H1 (cell line): ENCODE measurements at regions not wholly inside any gene's neighbourhood (a gene's known extent, or its start where the extent isn't known, plus 50 kb on each side); places are given as distances from the start of the nearest gene placed in this dataset.

Source experiments
- CTCF ChIA-PET: fragments of 300-600 bp; sonication (Branson Sonifier 250); formaldehyde crosslinking; loops from one replicate; lab custom pipeline; 2021; ENCODE audit not compliant: partially characterized antibody; lab: Charles Lee
- POLR2A ChIA-PET: fragments of 300-600 bp; sonication (Branson Sonifier 250); formaldehyde crosslinking; loops from one replicate; lab custom pipeline; 2021; ENCODE audit warnings: inconsistent platforms; ENCODE audit not compliant: partially characterized antibody; lab: Charles Lee
- DNase-seq, 2 experiments: peaks; one replicate each; pipeline versions ENCODE4 v3.0.0 to v3.0.0-alpha.2; 2010 to 2022; ENCODE audit warnings: low spot score in 2 of 2, low read depth in 1 of 2, mixed read lengths in 1 of 2
- FAIRE-seq: peaks from 2 replicates; lab custom pipeline; 2011; peaks lifted over from hg19 to GRCh38; lab: Jason Lieb, UNC
- H2AFZ ChIP-seq: 2 replicates; pipeline ENCODE4 v1.8.1; 2012; ENCODE audit warnings: low read length, inconsistent platforms
- H2AK5ac ChIP-seq: 2 replicates; pipeline ENCODE4 v1.6.1; 2013; ENCODE audit warnings: low read depth, low read length
- H2BK120ac ChIP-seq: replicated peaks from 2 replicates; pipeline ENCODE3; 2013; ENCODE audit warnings: low read depth, low read length, inconsistent platforms
- H2BK12ac ChIP-seq: 2 replicates; pipeline ENCODE4 v1.6.1; 2013; ENCODE audit warnings: low read depth, low read length
- H2BK15ac ChIP-seq: 2 replicates; pipeline ENCODE4 v1.6.1; 2013; ENCODE audit warnings: low read length
- H2BK20ac ChIP-seq: 2 replicates; pipeline ENCODE4 v1.6.1; 2013; ENCODE audit warnings: low read length
- H2BK5ac ChIP-seq: 2 replicates; pipeline ENCODE4 v1.6.1; 2013; ENCODE audit warnings: low read depth, low read length
- H3K14ac ChIP-seq: 2 replicates; pipeline ENCODE4 v1.6.1; 2013; ENCODE audit warnings: inconsistent platforms; ENCODE audit not compliant: insufficient read length
- H3K18ac ChIP-seq: 2 replicates; pipeline ENCODE4 v1.6.1; 2013; ENCODE audit warnings: low read length; ENCODE audit errors: extremely low read depth
- H3K23ac ChIP-seq: 2 replicates; pipeline ENCODE4 v1.6.1; 2013; ENCODE audit warnings: inconsistent platforms; ENCODE audit not compliant: insufficient read length
- H3K23me2 ChIP-seq: 2 replicates; pipeline ENCODE4 v1.6.1; 2013; ENCODE audit warnings: low read depth, low read length
- H3K27ac ChIP-seq: 2 replicates; pipeline ENCODE4 v1.6.1; 2011; ENCODE audit warnings: low read depth, low read length, inconsistent platforms
- H3K27me3 ChIP-seq, 4 experiments: replicated peaks in 1 of 4; 1 replicate in 1 of 4; 2 replicates in 3 of 4; pipeline versions ENCODE4 v1.6.1 to v1.8.1; 2011 to 2013; ENCODE audit warnings: low read length in 3 of 4, mild to moderate bottlenecking in 3 of 4, inconsistent platforms in 2 of 4, mixed read lengths in 2 of 4, moderate library complexity in 1 of 4; ENCODE audit not compliant: control insufficient read depth in 3 of 4, insufficient read depth in 3 of 4; ENCODE audit errors: extremely low read depth in 1 of 4
- H3K36me3 ChIP-seq, 4 experiments: 2 replicates each; pipeline versions ENCODE4 v1.6.1 to v1.8.1; 2011 to 2013; ENCODE audit warnings: mild to moderate bottlenecking in 4 of 4, low read length in 3 of 4, moderate library complexity in 2 of 4, control low read depth in 1 of 4, inconsistent platforms in 1 of 4; ENCODE audit not compliant: insufficient read depth in 4 of 4, control insufficient read depth in 2 of 4
- H3K4ac ChIP-seq: replicated peaks from 2 replicates; pipeline ENCODE3; 2013; ENCODE audit warnings: low read length, low read depth, mixed read lengths, inconsistent platforms; ENCODE audit not compliant: insufficient read length
- H3K4me1 ChIP-seq, 4 experiments: replicated peaks in 1 of 4; 1 replicate in 1 of 4; 2 replicates in 3 of 4; pipeline versions ENCODE4 v1.6.1 to v1.8.1; 2011 to 2013; ENCODE audit warnings: low read length in 3 of 4, inconsistent platforms in 2 of 4, mixed read lengths in 1 of 4; ENCODE audit not compliant: insufficient read depth in 4 of 4, control insufficient read depth in 3 of 4
- H3K4me2 ChIP-seq, 2 experiments: 2 replicates each; pipeline versions ENCODE4 v1.6.1 to v1.8.1; 2011 to 2013; ENCODE audit warnings: low read depth in 2 of 2, low read length in 2 of 2, control low read depth in 1 of 2, inconsistent platforms in 1 of 2, mild to moderate bottlenecking in 1 of 2; ENCODE audit not compliant: insufficient read depth in 1 of 2
- H3K4me3 ChIP-seq, 4 experiments: fragments of 200-600, 300-600 bp in 1 of 4; sonication (generic), shearing (Covaris generic), sonication (Bioruptor Twin) in 1 of 4; 2 replicates each; pipeline versions ENCODE4 v1.5.1 to v1.8.1; 2011 to 2016; ENCODE audit warnings: low read length in 4 of 4, low read depth in 3 of 4, control low read depth in 2 of 4, inconsistent platforms in 2 of 4, mild to moderate bottlenecking in 2 of 4, mixed read lengths in 1 of 4, moderate library complexity in 1 of 4; ENCODE audit not compliant: insufficient read depth in 2 of 4; ENCODE audit errors: extremely low read depth in 1 of 4
- H3K56ac ChIP-seq: replicated peaks from 2 replicates; pipeline ENCODE3; 2013; ENCODE audit warnings: low read depth, mild to moderate bottlenecking, mixed read lengths, low read length, inconsistent platforms; ENCODE audit not compliant: insufficient read length
- H3K79me1 ChIP-seq: 2 replicates; pipeline ENCODE4 v1.6.1; 2013; ENCODE audit warnings: low read depth, low read length, control low read depth
- H3K79me2 ChIP-seq, 2 experiments: 2 replicates each; pipeline versions ENCODE4 v1.6.1 to v1.8.1; 2012 to 2013; ENCODE audit warnings: low read length in 2 of 2, mild to moderate bottlenecking in 2 of 2, inconsistent platforms in 1 of 2; ENCODE audit not compliant: insufficient read depth in 2 of 2, control insufficient read depth in 1 of 2
- H3K9ac ChIP-seq, 4 experiments: replicated peaks in 1 of 4; 1 replicate in 1 of 4; 2 replicates in 3 of 4; pipeline versions ENCODE4 v1.6.1 to v1.8.1; 2011 to 2013; ENCODE audit warnings: low read depth in 3 of 4, low read length in 3 of 4, control low read depth in 2 of 4, mild to moderate bottlenecking in 2 of 4, moderate library complexity in 2 of 4, inconsistent platforms in 1 of 4; ENCODE audit errors: extremely low read depth in 1 of 4
- H3K9me3 ChIP-seq, 2 experiments: 2 replicates each; pipeline versions ENCODE4 v1.6.1 to v1.8.1; 2012 to 2013; ENCODE audit warnings: mild to moderate bottlenecking in 2 of 2, moderate library complexity in 2 of 2, control low read depth in 1 of 2, inconsistent platforms in 1 of 2, low read depth in 1 of 2, low read length in 1 of 2, mixed read lengths in 1 of 2; ENCODE audit not compliant: insufficient read depth in 2 of 2
- H4K20me1 ChIP-seq, 2 experiments: replicated peaks in 1 of 2; 2 replicates each; pipeline versions ENCODE3 to v1.8.1; 2011 to 2013; ENCODE audit warnings: inconsistent platforms in 2 of 2, low read length in 2 of 2, mild to moderate bottlenecking in 1 of 2; ENCODE audit not compliant: insufficient read depth in 2 of 2, control insufficient read depth in 1 of 2
- H4K5ac ChIP-seq: 2 replicates; pipeline ENCODE4 v1.6.1; 2013; ENCODE audit warnings: low read length, low read depth, mixed read lengths, inconsistent platforms; ENCODE audit not compliant: insufficient read length
- H4K8ac ChIP-seq: 2 replicates; pipeline ENCODE4 v1.8.0; 2013; ENCODE audit warnings: mild to moderate bottlenecking, moderate library complexity, low read length, inconsistent platforms; ENCODE audit not compliant: insufficient read depth; ENCODE audit errors: extremely low read depth
- H4K91ac ChIP-seq: replicated peaks from 2 replicates; pipeline ENCODE3; 2013; ENCODE audit warnings: low read length, mixed read lengths, inconsistent platforms; ENCODE audit not compliant: insufficient read length
- CHD2 ChIP-seq: IDR thresholded peaks from 2 replicates; pipeline ENCODE4 v1.6.1; 2012; ENCODE audit warnings: low read length, improper control_type of control experiment
- KDM1A ChIP-seq: fragments of 200-600, 300-600 bp; sonication (generic); IDR thresholded peaks from 2 replicates; pipeline ENCODE4 v1.7.1; 2016; ENCODE audit warnings: mild to moderate bottlenecking, low read length, borderline replicate concordance
- PHF8 ChIP-seq: fragments of 200-600 bp; sonication (generic); conservative IDR thresholded peaks from 2 replicates; pipeline ENCODE4 v1.7.1; 2012; ENCODE audit warnings: low read depth, mild to moderate bottlenecking, inconsistent platforms, low read length, moderate library complexity
- SP4 ChIP-seq: IDR thresholded peaks from 2 replicates; pipeline ENCODE4 v1.6.1; 2012; ENCODE audit warnings: low read length, inconsistent platforms
- WGBS, 2 experiments: shearing (Covaris generic) in 1 of 2; methylation state at CpG; one replicate each; pipeline versions ENCODE4 v1.1.6 to v1.1.7; 2013 to 2015; ENCODE audit warnings: low lambda C conversion rate in 2 of 2, mixed read lengths in 2 of 2, inconsistent platforms in 1 of 2, low coverage in 1 of 2, missing lambda C conversion rate in 1 of 2; ENCODE audit not compliant: insufficient replicate concordance in 2 of 2, insufficient coverage in 1 of 2, insufficient read length in 1 of 2; ENCODE audit errors: extremely low coverage in 1 of 2, missing lambda C conversion rate in 1 of 2; 5-methylcytosine and 5-hydroxymethylcytosine counted together
- TF ChIP-seq, protein P1 (sequence below): IDR thresholded peaks from 2 replicates; pipeline ENCODE4 v1.6.1; 2012; ENCODE audit warnings: inconsistent platforms

- no peak overlapping the region for H3K27ac ChIP-seq
- H4K5ac ChIP-seq: no peak overlapping the region
- TF ChIP-seq CHD2 (no peak), PHF8 (no peak), SP4 (no peak), KDM1A (no peak)
- TF ChIP-seq, protein P1, sequence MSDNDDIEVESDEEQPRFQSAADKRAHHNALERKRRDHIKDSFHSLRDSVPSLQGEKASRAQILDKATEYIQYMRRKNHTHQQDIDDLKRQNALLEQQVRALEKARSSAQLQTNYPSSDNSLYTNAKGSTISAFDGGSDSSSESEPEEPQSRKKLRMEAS: no peak
- no peak overlapping the region for H3K56ac ChIP-seq
- H4K91ac ChIP-seq: no peak overlapping the region
- no peak overlapping the region for H2AFZ ChIP-seq
- no peak overlapping the region for H3K18ac ChIP-seq
- H2BK15ac ChIP-seq: no peak overlapping the region
- ChIA-PET CTCF (interaction anchor here (0.7 kb wide), 1 partner anchor 701 kb away, joined by 3 read pairs; no protein-coding TSS in a partner anchor), POLR2A (no interaction called here)
- no peak overlapping the region for H3K9ac ChIP-seq
- H3K9me3 ChIP-seq: peaks cover 0 to 3% of the 10 kb centered on the region in 2 experiments; a peak in 1 of 4 replicates
- no peaks in the 10 kb centered on the region for H3K36me3 ChIP-seq
- no peak for FAIRE-seq
- no peak overlapping the region for H3K4me2 ChIP-seq
- no peak overlapping the region for H3K4me3 ChIP-seq
- no peak overlapping the region for H3K23ac ChIP-seq
- no peaks in the 10 kb centered on the region for H3K79me2 ChIP-seq
- no peaks in the 10 kb centered on the region for H4K20me1 ChIP-seq
- no peak overlapping the region for H2BK5ac ChIP-seq
- 0 out of 7 replicates have a peak, but pooled peaks cover 0 to 3% (median 0%) of the 10 kb centered on the region in 4 experiments for H3K4me1 ChIP-seq
- H2BK12ac ChIP-seq: no peak overlapping the region
- no peaks in the 10 kb centered on the region for H3K27me3 ChIP-seq
- 85% methylated on average over 8 of the region's 8 CpGs; no CpG with 5 or more reads in 1 of the 2 experiments for WGBS, 2 experiments
- DNase-seq: no peak
- no peak overlapping the region for H2BK20ac ChIP-seq
- H3K4ac ChIP-seq: no peak overlapping the region
- H3K79me1 ChIP-seq: no peaks in the 10 kb centered on the region
- no peak overlapping the region for H2BK120ac ChIP-seq
- no peak overlapping the region for H4K8ac ChIP-seq
- no peaks in the 10 kb centered on the region for H3K23me2 ChIP-seq
- H2AK5ac ChIP-seq: no peak overlapping the region
- no peak overlapping the region for H3K14ac ChIP-seq
Measured at GRCh38 chr1:230507666-230508402, 81.7 kb upstream of the PGBD5 start.
